GM21423 (cell line): ENCODE measurements at regions not wholly inside any gene's neighbourhood (a gene's known extent, or its start where the extent isn't known, plus 50 kb on each side); places are given as distances from the start of the nearest gene placed in this dataset.
"Not testable (repeated sequence)": the region's sequence is repeated elsewhere in the genome, so short reads cannot be mapped to it uniquely, and the experiment has no call there.

Source experiments
- ATAC-seq: cut with Tn5 transposase; IDR thresholded peaks from one replicate; pipeline ENCODE4 v1.9.1; 2021; ENCODE audit warnings: mild to moderate bottlenecking, moderate library complexity; ENCODE audit not compliant: unreplicated experiment

- ATAC-seq: not testable (repeated sequence)
Observed at GRCh38 chr15:38852188-38852587, 287.6 kb upstream of the RASGRP1 start.

DNA sequence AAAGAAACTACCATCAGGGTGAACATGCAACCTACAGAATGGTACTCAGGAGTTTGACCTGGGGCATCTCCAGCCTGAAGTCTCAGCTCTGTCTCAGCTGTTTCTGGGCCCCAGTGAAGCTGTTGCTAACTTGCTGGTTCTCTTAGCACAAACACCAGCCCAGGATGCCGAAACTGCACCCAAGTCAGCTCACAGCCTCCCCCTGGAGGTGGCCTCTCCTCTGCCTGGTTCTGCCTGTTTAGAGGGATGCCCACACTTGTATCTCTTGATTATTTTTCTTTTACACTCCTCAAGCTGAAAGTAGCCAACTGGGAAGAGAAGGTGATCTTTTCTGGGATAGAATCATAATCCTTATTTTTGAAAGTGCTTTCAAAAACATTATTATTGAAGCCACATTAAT is 289.0 kb upstream of the RASGRP1 start:
- ATAC-seq: no peak

- ATAC-seq: no peak
Observed at GRCh38 chr15:38854506-38854905, 289.9 kb upstream of the RASGRP1 start.

DNA sequence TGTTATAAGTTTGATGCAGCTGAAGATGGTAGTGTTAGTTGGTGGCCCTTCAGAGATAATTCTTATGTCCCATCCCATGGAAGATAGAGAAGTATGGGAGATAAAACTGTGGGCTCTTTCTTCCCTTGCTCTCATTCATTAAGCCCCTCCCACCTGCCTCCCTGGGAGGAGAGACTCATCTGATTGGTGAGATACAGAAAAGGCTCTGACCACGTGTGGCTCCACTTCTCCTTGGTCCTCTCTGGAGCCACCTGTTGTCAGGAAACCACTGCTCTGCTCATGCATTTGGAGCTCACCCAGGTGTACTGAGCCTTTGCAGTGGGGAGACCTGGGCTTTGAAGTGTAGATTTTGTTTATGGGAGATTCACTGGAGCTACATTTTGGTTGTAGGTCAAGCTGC is 293.2 kb upstream of the RASGRP1 start:
- ATAC-seq: no peak

- no peak for ATAC-seq
Observed at GRCh38 chr15:38859574-38859973, 295.0 kb upstream of the RASGRP1 start.

DNA sequence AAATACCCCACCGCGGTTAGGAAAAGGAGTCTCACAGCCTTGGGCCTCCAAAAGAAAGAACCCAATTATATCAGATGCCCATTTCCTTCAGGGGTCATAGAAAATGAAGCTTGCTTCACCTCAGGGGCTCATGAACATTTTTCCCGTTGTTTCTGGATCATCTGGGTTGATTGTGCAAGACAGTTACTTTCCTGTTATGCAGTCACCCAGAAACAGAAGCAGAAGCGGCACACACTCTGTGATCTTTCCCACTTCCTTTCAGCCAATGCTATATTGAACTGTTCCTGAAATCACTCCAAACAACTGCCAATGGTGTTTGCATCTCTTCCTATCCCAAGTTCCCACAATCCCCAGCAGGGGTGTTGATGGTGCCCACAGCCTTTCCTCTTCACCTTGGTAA is 295.6 kb upstream of the RASGRP1 start:
- ATAC-seq: no peak

DNA sequence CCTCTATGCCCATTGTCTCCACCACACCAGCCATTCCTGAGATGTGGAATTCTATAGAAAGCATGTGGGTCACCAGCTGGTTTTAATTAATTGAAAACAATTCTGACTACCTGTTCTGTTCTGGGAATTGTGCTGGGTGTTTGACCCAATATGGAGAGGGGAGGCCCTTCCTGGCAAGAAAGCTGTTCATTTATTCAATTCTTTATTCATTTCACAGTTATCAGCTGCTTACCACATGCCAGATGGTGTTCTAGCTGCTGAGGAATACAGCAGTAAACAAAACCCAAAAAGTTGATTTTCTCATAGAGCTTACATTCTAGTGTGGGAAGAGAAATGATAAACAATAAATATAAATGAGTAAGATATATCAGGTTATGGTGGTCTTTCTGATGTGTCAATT is 296.1 kb upstream of the RASGRP1 start:
- ATAC-seq: no peak

GRCh38 chr15:38861108-38861507 is 296.5 kb upstream of the RASGRP1 start:
- no peak for ATAC-seq

DNA sequence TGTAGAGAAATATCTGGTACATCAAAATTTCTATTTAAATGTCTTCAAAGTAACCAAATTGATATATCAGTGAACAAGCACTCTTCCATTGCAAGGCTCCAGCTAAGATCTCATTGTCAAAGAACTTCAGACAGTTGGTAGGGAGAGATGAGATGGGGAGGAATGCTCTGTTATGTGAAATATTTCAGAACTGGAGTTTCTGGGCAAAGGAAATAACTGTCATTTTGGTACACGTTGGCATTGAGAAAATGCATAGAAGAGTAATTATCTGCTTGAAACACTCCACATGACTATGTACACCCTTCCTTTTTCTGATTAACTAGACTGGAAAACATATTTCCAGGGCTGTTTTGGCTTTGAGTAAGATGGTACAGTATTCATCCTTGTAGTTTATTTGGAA is 297.5 kb upstream of the RASGRP1 start:
- no peak for ATAC-seq

GRCh38 chr15:38863381-38863780 is 298.8 kb upstream of the RASGRP1 start:
- no peak for ATAC-seq

DNA sequence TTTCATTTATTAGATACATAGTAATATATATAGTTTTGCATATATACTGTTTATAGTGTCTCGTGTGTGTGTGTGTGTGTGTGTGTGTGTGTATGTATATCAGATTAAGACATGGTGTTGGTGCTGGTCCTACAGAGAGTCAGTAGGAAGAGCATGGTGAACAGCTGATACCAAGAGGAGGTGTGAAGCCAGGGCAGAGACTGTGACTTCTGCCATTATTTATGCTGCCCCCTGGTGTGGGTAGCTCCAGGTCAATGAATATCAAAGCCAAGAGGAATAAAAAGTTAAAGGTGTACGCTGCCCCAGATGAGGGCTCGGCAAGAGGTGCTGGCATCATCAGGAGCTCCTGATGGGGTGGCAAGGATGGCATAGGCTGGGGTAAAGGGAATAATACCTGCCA is 299.5 kb upstream of the RASGRP1 start:
- no peak for ATAC-seq

GRCh38 chr15:38864827-38865581 is 300.4 kb upstream of the RASGRP1 start:
- no peak for ATAC-seq

GRCh38 chr15:38867556-38867955 is 302.9 kb upstream of the RASGRP1 start:
- no peak for ATAC-seq

DNA sequence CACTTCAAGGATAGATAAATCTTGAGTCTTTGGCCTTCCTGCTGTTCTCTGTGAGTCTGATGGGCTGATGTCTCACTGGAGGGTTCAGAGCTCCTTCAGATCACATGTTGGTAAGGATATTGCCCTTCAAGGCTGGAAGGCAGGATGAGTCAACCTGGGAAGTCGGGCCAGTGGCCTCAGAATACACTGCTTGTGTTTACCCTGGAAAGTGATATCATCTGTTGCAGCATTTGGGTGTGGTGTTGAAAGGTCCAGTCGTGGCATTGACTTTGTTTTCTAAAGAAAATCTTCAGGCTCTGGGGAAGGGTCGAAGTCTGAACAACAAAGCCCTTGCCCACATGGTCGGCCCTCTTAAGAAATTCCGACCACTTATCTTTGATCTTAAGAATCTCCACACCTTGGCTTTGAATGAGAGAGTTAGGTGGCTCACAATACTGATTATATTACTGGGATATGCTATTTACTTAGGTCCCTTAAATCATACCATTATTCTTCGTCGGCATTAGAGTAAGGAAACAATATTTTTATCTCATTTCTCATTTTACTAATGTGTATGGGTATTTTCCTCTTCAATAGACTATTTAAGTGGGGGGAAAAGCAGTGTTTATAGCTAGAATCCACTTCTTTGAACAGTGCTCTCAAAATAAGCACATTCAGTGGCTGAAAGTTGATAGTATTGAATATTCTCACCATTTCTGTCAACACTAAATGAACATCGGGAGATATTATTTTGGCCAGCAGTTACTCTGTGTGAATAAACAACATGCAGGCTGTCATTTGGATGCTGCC is 303.9 kb upstream of the RASGRP1 start:
- no peak for ATAC-seq

DNA sequence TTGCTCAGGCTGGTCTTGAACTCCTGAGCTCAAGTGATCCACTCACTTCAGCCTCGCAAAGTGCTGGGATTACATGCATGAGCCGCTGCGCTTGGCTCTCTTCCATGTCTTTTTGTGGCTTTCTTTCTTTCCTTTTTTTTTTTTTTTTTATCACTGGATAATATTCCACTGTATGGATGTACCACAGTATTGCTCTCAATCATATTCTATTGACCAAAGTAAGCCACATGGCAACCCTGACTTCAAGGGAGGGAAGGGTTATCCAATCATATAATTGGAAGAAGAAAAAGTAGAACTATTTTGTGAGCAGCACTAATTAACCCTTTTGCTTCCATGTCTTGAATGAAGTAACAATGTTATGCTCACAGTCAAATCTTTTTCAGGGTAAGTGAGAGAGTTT is 307.0 kb upstream of the RASGRP1 start:
- ATAC-seq: no peak

DNA sequence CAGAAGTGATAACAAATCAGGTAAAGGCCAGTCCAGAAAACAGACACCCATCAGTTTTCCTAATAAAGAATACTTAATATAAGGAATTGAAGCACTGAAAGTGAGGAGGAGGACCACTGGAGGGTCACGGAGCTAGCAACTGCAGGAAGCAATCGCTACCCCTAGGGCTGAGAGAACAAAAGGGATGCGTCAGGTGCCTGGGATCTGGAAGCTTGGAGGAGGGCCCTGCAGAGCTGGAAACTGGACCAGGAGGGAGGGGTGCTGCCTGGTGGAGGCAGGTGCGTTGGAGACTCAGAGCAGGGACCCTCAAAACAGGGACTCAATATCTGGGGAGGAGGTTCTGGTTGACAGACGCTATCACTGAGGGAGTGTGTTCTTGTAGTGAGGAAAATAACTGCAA is 308.1 kb upstream of the RASGRP1 start:
- no peak for ATAC-seq

DNA sequence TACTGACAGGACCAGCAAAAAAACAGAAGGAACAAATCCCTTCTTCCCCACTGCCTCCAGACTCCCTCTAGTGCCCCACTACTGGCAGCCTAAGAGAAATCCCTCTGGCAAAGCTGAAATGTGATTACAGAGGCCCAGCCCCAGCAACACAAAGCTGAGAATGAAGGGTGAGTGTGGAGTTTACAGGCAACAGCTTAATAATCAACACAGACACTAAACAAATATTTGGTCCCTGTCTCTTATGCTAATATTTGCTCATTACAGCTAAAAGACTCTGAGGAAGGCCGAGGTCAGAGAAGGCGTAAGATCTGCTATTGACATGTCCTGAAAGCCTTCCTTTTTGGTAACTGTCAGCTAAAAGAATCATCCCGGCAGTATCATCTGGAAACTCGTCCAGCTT is 308.5 kb upstream of the RASGRP1 start:
- no peak for ATAC-seq

DNA sequence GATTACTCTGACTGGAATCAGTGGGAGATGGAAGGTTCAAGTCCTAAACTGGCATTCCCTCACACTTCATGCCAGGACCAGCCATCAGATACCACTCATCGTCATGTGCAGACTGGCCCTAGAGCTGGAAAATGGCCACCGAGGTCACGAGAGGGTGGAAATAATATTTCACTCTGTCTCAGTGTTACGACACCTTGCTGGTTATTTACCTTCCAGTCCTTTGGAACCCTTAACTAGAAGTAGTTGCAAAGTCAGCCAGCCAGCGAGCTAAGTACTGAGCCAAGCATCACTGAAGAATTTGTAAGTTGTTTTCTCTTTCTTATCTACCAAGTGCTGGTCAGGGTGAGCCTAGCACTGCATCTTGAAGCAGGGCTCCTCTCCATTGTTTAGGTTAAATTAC is 309.9 kb upstream of the RASGRP1 start:
- ATAC-seq: no peak

DNA sequence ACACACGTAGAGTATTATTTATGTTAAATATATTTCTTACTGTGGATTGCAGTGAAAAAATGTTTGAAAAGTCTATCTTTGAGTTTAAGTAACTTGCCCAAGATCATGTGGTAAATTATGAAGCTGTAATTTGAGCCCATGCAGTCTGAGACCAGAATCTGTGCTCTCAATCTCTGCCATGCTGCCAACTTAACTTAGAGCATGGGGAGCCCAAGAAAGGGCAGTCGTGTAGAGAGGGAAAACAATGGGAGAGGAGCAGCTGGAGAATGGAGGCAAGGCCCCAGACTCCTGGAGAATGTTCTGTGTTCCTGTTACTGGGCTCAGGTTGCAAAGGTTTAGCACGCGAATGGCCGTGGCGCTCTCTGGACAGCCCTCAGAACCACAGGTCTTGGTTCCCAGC is 311.6 kb upstream of the RASGRP1 start:
- no peak for ATAC-seq

DNA sequence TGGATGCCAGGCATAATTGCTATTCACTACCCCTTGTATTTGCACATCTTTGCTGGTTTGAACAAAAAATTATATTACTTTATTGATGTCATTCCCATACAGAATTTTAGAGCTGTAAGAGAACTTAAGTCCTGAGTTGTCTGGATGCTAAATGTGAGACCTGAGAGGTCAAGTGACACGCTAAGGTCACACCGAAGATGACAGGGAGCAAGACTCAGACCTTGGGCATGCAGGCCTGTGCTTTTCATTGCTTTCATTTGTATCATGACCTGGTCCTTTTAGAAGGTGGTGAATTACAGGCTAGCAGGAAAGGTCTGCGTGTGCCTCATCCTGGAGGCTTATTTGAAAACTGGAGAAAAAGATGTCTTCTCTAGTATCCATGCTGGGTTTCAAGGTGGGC is 312.0 kb upstream of the RASGRP1 start:
- ATAC-seq: no peak

- ATAC-seq: no peak
Observed at GRCh38 chr15:38877471-38877870, 312.9 kb upstream of the RASGRP1 start.

DNA sequence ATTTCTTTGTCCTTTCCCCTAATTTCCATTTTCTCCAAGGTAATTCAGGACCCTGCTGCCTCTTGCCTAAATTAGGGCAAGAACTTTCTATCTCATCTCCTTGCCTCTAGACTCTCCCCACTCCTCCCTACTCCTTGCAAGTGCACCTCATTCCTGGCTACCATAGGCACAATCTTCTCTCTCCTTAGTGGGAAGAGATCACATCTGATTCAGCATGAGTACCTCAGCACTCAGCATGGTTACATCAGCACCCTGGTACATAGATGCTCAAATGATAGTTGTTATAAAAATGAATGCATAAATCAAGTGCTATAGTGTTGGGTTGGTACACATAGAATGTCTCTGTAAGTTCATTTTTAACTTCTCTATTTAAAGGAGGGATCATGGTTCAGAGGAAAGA is 313.4 kb upstream of the RASGRP1 start:
- ATAC-seq: no peak
